ENCODE measurements at regions not wholly inside any gene's neighbourhood (a gene's known extent, or its start where the extent isn't known, plus 50 kb on each side); places are given as distances from the start of the nearest gene placed in this dataset.

- TF ChIP-seq NFXL1 (CRISPR knock-in tag; IDR thresholded peaks at IDR 0.05) (no peak), HOXB6 (CRISPR knock-in tag; IDR thresholded peaks at IDR 0.05; ENCODE audit: borderline replicate concordance) (no peak), CBX3 (IDR thresholded peaks at IDR 0.05; ENCODE audit: borderline replicate concordance in 1 of 2, low read length in 2 of 2) (no peak), ZC3H4 (CRISPR knock-in tag; IDR thresholded peaks at IDR 0.05; ENCODE audit: borderline replicate concordance) (no peak), MCM5 (IDR thresholded peaks at IDR 0.05; ENCODE audit: low read depth) (no peak), YY1 (IDR thresholded peaks at IDR 0.05; ENCODE audit: borderline replicate concordance in 1 of 3, control insufficient read depth in 1 of 3, extremely low read depth in 1 of 3, insufficient read depth in 3 of 3, insufficient read length in 1 of 3, insufficient replicate concordance in 2 of 3, low read depth in 1 of 3, low read length in 2 of 3) (no peak)
- TF ChIP-seq, protein P1, sequence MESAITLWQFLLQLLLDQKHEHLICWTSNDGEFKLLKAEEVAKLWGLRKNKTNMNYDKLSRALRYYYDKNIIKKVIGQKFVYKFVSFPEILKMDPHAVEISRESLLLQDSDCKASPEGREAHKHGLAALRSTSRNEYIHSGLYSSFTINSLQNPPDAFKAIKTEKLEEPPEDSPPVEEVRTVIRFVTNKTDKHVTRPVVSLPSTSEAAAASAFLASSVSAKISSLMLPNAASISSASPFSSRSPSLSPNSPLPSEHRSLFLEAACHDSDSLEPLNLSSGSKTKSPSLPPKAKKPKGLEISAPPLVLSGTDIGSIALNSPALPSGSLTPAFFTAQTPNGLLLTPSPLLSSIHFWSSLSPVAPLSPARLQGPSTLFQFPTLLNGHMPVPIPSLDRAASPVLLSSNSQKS (CRISPR knock-in tag; IDR thresholded peaks at IDR 0.05): no peak
- TF ChIP-seq, protein P2, sequence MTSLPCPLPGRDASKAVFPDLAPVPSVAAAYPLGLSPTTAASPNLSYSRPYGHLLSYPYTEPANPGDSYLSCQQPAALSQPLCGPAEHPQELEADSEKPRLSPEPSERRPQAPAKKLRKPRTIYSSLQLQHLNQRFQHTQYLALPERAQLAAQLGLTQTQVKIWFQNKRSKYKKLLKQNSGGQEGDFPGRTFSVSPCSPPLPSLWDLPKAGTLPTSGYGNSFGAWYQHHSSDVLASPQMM (CRISPR knock-in tag; IDR thresholded peaks at IDR 0.05): no peak
Observed at GRCh38 chr3:150049317-150049716, 78.6 kb upstream of the PFN2 start (continued).

DNA sequence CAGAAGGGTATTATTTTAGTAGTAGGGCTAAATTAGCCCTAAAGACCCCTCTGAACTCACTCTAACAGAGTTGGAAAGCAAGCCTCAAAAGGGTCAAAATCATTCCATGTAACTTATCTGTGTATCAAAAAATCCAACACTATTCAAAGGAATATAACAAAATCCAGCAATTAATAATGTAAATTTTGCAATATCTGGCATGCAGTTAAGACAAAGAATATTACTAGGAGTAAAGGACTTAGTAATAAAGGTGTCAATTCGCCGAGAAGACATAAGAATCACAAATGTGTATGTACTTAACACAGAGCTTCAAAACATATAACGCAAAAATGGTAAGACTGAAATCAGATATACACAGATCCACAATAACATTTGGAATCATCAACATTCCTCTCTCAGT is 71.2 kb upstream of the PFN2 start:
- FAIRE-seq (no peak), DNase-seq (ENCODE audit: extremely low read depth in 1 of 4, low spot score in 3 of 4) (no peak), ATAC-seq (no peak)
- Histone ChIP-seq H3K9ac (ENCODE audit: insufficient read depth in 1 of 2, low read depth in 2 of 2, low read length in 2 of 2) (no peak overlapping the region), H3K27ac (ENCODE audit: extremely low read depth, low read depth, low read length) (no peak overlapping the region), H4K20me1 (replicated peaks; ENCODE audit: control insufficient read depth, insufficient read depth, low read length) (no peaks in the 10 kb centered on the region), H3K36me3 (ENCODE audit: control insufficient read depth, insufficient read depth, low read length) (no peaks in the 10 kb centered on the region), H3K4me3 (no peak overlapping the region), H3K79me2 (ENCODE audit: control insufficient read depth, insufficient read depth, low read length) (no peaks in the 10 kb centered on the region), H2AFZ (ENCODE audit: low read depth, low read length) (no peak overlapping the region), H3K4me2 (ENCODE audit: insufficient read depth, low read length) (no peak overlapping the region), H3K4me1 (replicated peaks in 1 of 2; ENCODE audit: control insufficient read depth in 2 of 2, insufficient read depth in 2 of 2, low read length in 2 of 2) (no peaks in the 10 kb centered on the region), H3K9me1 (ENCODE audit: control insufficient read depth, insufficient read depth, low read length) (no peaks in the 10 kb centered on the region), H3K27me3 (ENCODE audit: control insufficient read depth in 2 of 2, insufficient read depth in 2 of 2, low read length in 2 of 2) (no peaks in the 10 kb centered on the region), H3K9me3 (replicated peaks; ENCODE audit: control insufficient read depth, insufficient read depth, low read depth, low read length) (no peaks in the 10 kb centered on the region)
- in situ Hi-C loops (cut with MboI) (no loop called here), intact Hi-C loops (cut with micrococcal nuclease) (no loop called here)
- POLR2A ChIA-PET: no interaction called here
- CTCF ChIA-PET (ENCODE audit: low intra/inter-chr PET ratio): no interaction called here
- 0% methylated on average over 3 of the region's 3 CpGs for WGBS (ENCODE audit: insufficient coverage, low coverage, missing lambda C conversion rate)
- BruUV-seq (replicated peaks): no TSS peak
- TF ChIP-seq, protein P3, sequence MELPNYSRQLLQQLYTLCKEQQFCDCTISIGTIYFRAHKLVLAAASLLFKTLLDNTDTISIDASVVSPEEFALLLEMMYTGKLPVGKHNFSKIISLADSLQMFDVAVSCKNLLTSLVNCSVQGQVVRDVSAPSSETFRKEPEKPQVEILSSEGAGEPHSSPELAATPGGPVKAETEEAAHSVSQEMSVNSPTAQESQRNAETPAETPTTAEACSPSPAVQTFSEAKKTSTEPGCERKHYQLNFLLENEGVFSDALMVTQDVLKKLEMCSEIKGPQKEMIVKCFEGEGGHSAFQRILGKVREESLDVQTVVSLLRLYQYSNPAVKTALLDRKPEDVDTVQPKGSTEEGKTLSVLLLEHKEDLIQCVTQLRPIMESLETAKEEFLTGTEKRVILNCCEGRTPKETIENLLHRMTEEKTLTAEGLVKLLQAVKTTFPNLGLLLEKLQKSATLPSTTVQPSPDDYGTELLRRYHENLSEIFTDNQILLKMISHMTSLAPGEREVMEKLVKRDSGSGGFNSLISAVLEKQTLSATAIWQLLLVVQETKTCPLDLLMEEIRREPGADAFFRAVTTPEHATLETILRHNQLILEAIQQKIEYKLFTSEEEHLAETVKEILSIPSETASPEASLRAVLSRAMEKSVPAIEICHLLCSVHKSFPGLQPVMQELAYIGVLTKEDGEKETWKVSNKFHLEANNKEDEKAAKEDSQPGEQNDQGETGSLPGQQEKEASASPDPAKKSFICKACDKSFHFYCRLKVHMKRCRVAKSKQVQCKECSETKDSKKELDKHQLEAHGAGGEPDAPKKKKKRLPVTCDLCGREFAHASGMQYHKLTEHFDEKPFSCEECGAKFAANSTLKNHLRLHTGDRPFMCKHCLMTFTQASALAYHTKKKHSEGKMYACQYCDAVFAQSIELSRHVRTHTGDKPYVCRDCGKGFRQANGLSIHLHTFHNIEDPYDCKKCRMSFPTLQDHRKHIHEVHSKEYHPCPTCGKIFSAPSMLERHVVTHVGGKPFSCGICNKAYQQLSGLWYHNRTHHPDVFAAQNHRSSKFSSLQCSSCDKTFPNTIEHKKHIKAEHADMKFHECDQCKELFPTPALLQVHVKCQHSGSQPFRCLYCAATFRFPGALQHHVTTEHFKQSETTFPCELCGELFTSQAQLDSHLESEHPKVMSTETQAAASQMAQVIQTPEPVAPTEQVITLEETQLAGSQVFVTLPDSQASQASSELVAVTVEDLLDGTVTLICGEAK (IDR thresholded peaks at IDR 0.05): no peak
- TF ChIP-seq, protein P3 (CRISPR knock-in tag; IDR thresholded peaks at IDR 0.05): no peak
- TF ChIP-seq ZNF175 (CRISPR knock-in tag; IDR thresholded peaks at IDR 0.05; ENCODE audit: low read depth): no peak
